ENCODE measurements at regions not wholly inside any gene's neighbourhood (a gene's known extent, or its start where the extent isn't known, plus 50 kb on each side); places are given as distances from the start of the nearest gene placed in this dataset.
"Not testable (repeated sequence)": the region's sequence is repeated elsewhere in the genome, so short reads cannot be mapped to it uniquely, and the experiment has no call there.

DNA sequence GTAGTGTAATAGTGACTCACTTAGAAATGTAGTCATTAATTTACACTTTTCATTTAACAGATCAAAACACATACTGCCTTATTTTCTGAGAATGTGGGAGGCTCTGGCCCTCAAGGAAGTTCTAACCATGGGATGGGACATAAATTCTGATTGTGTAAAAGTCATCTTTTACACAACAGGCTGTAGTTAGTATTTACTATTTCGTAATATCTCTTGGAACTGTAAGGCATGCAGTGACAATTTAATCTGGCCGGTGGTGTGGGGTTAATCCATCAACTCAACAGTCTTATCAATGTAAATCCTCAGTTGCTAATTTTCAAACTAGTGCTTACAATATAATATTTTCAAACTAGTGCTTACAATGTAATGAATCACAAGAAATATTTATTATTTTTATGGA lies 1599.2 kb downstream of the EFNB2 start:
- Histone ChIP-seq H3K27ac (ENCODE audit: low read depth, low read length) (no peak overlapping the region), H3K4me1 (ENCODE audit: control insufficient read depth in 5 of 5, insufficient read depth in 5 of 5, low read length in 5 of 5) (no peaks in the 10 kb centered on the region), H3K9me3 (ENCODE audit: control insufficient read depth in 5 of 5, low read length in 5 of 5) (no peaks in the 10 kb centered on the region), H3K36me3 (ENCODE audit: control insufficient read depth in 5 of 5, insufficient read depth in 5 of 5, low read length in 5 of 5) (no peaks in the 10 kb centered on the region), H3K9ac (ENCODE audit: low read length in 5 of 5) (no peak overlapping the region), H3K27me3 (ENCODE audit: control insufficient read depth in 5 of 5, insufficient read depth in 4 of 5, low read length in 5 of 5) (no peaks in the 10 kb centered on the region), H3K4me3 (ENCODE audit: low read depth in 1 of 5, low read length in 5 of 5) (no peak overlapping the region)

DNA sequence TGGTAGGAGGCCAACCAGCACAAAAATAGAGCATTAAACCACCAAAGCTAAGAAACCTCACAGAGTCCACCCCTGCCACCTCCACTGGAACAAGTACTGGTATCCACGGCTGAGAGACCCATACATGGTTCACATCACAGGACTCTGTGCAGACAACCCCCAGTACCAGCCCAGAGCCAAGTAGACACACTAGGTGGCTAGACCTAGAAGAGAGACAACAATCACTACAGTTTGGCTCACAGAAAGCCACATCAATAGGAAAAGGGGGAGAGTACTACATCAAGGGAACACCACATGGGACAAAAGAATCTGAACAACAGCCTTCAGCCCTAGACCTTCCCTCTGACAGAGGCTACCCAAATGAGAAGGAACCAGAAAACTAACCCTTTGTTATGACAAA lies 1614.9 kb downstream of the EFNB2 start:
- H3K27me3 ChIP-seq (ENCODE audit: control insufficient read depth in 5 of 5, insufficient read depth in 4 of 5, low read length in 5 of 5); H3K9me3 ChIP-seq (ENCODE audit: control insufficient read depth in 5 of 5, low read length in 5 of 5); H3K4me1 ChIP-seq (ENCODE audit: control insufficient read depth in 5 of 5, insufficient read depth in 5 of 5, low read length in 5 of 5); H3K9ac ChIP-seq (ENCODE audit: low read length in 5 of 5); H3K36me3 ChIP-seq (ENCODE audit: control insufficient read depth in 5 of 5, insufficient read depth in 5 of 5, low read length in 5 of 5); H3K4me3 ChIP-seq (ENCODE audit: low read depth in 1 of 5, low read length in 5 of 5); H3K27ac ChIP-seq (ENCODE audit: low read depth, low read length): not testable (repeated sequence)

DNA sequence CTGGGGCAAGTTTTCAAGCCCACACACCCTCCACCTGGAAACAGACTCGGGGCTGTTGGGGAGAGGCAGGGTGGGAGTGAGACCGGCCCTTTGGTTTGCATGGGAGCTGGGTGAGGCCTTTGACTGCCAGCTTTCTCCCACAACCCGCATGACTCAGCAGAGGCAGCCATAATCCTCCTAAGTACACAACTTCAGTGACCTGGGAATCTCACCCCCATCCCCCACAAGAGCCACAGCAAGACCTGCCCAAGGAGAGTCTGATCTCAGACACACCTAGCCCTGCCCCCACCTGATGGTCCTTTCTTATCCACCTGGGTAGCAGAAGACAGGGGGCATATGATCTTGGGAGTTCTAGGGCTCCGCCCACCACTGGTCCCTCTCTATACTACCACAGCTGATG lies 1615.4 kb downstream of the EFNB2 start:
- Histone ChIP-seq H3K4me1 (ENCODE audit: control insufficient read depth in 5 of 5, insufficient read depth in 5 of 5, low read length in 5 of 5) (no peaks in the 10 kb centered on the region), H3K27me3 (ENCODE audit: control insufficient read depth in 5 of 5, insufficient read depth in 4 of 5, low read length in 5 of 5) (no peaks in the 10 kb centered on the region), H3K9ac (ENCODE audit: low read length in 5 of 5) (no peak overlapping the region), H3K9me3 (ENCODE audit: control insufficient read depth in 5 of 5, low read length in 5 of 5) (peaks cover 0 to 3% (median 0%) of the 10 kb centered on the region in 5 donors), H3K27ac (ENCODE audit: low read depth, low read length) (no peak overlapping the region), H3K4me3 (ENCODE audit: low read depth in 1 of 5, low read length in 5 of 5) (no peak overlapping the region), H3K36me3 (ENCODE audit: control insufficient read depth in 5 of 5, insufficient read depth in 5 of 5, low read length in 5 of 5) (no peaks in the 10 kb centered on the region)

DNA sequence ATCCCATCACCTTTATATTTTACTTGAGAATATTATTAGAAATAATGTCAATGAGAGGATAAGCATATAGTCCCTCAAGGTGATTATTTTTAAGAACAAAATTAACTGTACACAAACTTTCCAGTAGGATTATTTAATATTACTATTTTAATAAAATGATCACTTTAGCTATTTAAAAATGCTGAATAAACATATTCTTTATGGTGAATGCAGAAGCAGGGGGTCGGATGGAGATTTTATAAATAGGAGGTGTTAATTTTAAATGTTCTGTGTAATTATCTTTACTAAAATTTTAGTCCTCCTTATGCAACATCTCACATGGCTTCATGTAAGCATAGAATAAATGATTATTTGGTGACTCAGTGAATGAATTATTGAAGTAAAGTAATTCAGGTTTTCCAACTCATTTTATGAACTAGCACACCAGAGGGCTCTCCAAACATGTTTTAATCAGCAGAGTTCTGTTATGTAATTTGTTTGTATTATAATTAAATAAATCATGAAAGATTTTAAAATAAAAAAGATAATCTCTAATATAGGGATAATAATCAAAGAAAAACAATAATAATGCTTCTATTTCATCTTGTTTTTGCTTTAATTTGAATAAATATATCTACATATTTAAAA lies 1635.2 kb downstream of the EFNB2 start:
- H3K4me3 ChIP-seq (ENCODE audit: low read depth in 1 of 5, low read length in 5 of 5) = no peak overlapping the region
- no peaks in the 10 kb centered on the region for H3K9me3 ChIP-seq (ENCODE audit: control insufficient read depth in 5 of 5, low read length in 5 of 5)
- no peak overlapping the region for H3K9ac ChIP-seq (ENCODE audit: low read length in 5 of 5)
- H3K27me3 ChIP-seq (ENCODE audit: control insufficient read depth in 5 of 5, insufficient read depth in 4 of 5, low read length in 5 of 5) = no peaks in the 10 kb centered on the region
- no peaks in the 10 kb centered on the region for H3K36me3 ChIP-seq (ENCODE audit: control insufficient read depth in 5 of 5, insufficient read depth in 5 of 5, low read length in 5 of 5)
- H3K27ac ChIP-seq (ENCODE audit: low read depth, low read length) = no peak overlapping the region
- H3K4me1 ChIP-seq (ENCODE audit: control insufficient read depth in 5 of 5, insufficient read depth in 5 of 5, low read length in 5 of 5) = no peaks in the 10 kb centered on the region

DNA sequence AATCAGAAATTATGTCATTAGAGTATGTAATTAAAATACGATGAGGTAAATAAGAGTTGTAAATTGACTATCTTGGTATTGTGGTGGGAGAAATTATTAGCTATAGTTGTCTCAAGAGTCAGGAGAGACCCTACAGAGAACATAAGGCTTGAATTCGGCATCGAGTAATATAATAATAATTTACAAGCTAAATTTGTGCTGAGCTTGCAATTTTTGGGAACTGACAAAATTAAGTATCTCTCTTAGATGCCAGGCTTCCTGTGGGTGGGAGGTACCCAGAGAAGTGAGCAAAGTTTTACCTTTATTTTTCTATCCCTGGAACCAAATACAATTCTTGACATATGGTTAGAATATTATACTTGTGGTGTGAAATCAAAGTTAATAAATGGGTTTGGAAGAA lies 1637.0 kb downstream of the EFNB2 start:
- Histone ChIP-seq H3K9ac (ENCODE audit: low read length in 5 of 5) (no peak overlapping the region), H3K27ac (ENCODE audit: low read depth, low read length) (no peak overlapping the region), H3K4me3 (ENCODE audit: low read depth in 1 of 5, low read length in 5 of 5) (no peak overlapping the region), H3K4me1 (ENCODE audit: control insufficient read depth in 5 of 5, insufficient read depth in 5 of 5, low read length in 5 of 5) (no peaks in the 10 kb centered on the region), H3K9me3 (ENCODE audit: control insufficient read depth in 5 of 5, low read length in 5 of 5) (no peaks in the 10 kb centered on the region), H3K36me3 (ENCODE audit: control insufficient read depth in 5 of 5, insufficient read depth in 5 of 5, low read length in 5 of 5) (no peaks in the 10 kb centered on the region), H3K27me3 (ENCODE audit: control insufficient read depth in 5 of 5, insufficient read depth in 4 of 5, low read length in 5 of 5) (no peaks in the 10 kb centered on the region)

DNA sequence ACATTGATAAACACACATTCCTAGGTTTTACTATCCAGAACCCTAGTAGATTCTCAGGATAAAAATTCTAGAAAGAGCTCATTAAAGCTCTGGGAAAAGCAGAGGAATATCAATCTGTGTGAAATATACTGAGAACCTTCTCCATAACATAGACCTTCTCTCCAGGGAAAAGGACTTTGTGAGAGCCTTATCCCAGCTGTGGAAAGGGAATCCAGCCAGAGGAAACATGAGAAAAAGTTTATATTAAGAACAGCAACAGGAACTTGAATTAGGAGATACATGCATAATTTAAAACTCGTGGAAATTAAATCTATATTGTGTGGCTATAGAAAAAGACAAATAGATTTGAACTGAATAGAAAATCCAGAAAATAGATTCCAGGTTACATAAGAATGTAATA lies 1639.9 kb downstream of the EFNB2 start:
- Histone ChIP-seq H3K27ac (ENCODE audit: low read depth, low read length) (no peak overlapping the region), H3K4me3 (ENCODE audit: low read depth in 1 of 5, low read length in 5 of 5) (no peak overlapping the region), H3K9me3 (ENCODE audit: control insufficient read depth in 5 of 5, low read length in 5 of 5) (no peaks in the 10 kb centered on the region), H3K9ac (ENCODE audit: low read length in 5 of 5) (no peak overlapping the region), H3K27me3 (ENCODE audit: control insufficient read depth in 5 of 5, insufficient read depth in 4 of 5, low read length in 5 of 5) (no peaks in the 10 kb centered on the region), H3K4me1 (ENCODE audit: control insufficient read depth in 5 of 5, insufficient read depth in 5 of 5, low read length in 5 of 5) (no peaks in the 10 kb centered on the region), H3K36me3 (ENCODE audit: control insufficient read depth in 5 of 5, insufficient read depth in 5 of 5, low read length in 5 of 5) (no peaks in the 10 kb centered on the region)

DNA sequence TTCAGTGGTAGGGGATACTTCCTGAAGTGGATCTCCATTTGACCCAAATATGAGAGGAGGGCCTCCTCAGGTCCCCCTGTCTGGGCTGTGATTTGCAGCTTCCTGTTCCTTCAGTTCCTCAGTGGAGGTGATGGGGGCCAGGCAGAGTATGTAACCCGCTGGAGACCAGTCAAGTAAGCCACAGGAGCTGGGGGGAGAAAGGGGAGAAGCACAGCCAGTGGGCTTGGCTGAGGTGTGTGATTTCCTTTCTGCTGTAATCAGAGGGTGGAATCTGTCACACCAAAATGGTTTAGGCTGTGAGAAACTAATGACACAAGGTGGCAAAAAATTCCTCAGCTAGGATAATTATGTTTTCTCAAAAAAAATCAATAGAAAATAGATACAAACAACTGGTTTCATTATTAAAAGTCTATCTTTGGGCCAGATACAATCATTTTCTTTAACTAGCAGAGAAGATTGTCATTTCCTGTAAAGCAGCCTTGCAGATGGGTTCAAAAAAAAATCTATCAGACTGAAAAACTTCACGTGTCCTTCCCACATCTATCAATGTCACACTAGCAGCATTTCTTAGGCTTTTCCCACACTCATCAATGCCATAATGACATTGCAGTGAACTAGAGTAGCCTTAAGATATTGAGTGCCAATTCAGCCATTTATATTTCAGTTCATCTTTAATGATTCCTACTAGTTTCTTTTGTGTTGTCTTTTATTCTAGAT lies 1660.3 kb downstream of the EFNB2 start:
- Histone ChIP-seq H3K27me3 (ENCODE audit: control insufficient read depth in 5 of 5, insufficient read depth in 4 of 5, low read length in 5 of 5) (no peaks in the 10 kb centered on the region), H3K4me1 (ENCODE audit: control insufficient read depth in 5 of 5, insufficient read depth in 5 of 5, low read length in 5 of 5) (no peaks in the 10 kb centered on the region), H3K27ac (ENCODE audit: low read depth, low read length) (no peak overlapping the region), H3K9ac (ENCODE audit: low read length in 5 of 5) (no peak overlapping the region), H3K4me3 (ENCODE audit: low read depth in 1 of 5, low read length in 5 of 5) (no peak overlapping the region), H3K9me3 (ENCODE audit: control insufficient read depth in 5 of 5, low read length in 5 of 5) (no peaks in the 10 kb centered on the region), H3K36me3 (ENCODE audit: control insufficient read depth in 5 of 5, insufficient read depth in 5 of 5, low read length in 5 of 5) (no peaks in the 10 kb centered on the region)

DNA sequence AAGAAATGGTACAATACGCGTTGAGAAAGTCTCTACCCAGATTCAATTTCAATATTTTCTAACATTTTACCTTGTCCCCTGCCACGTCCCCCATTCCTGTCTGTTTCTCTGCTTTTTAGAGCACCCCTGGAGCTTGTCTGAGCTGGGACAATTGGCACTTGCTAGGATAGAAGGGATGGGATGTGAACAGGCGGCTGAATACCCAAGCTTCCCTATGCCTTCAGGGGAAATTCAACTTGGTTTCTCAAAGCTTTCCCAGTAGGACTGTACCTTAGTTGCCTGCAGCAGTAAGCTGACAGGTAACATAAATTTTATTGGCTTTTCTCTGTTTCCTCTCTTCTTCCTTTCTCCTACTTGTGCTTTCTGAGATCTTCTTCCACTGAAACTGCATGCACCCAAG lies 1663.3 kb downstream of the EFNB2 start:
- H3K27me3 ChIP-seq (ENCODE audit: control insufficient read depth in 5 of 5, insufficient read depth in 4 of 5, low read length in 5 of 5) = no peaks in the 10 kb centered on the region
- no peaks in the 10 kb centered on the region for H3K4me1 ChIP-seq (ENCODE audit: control insufficient read depth in 5 of 5, insufficient read depth in 5 of 5, low read length in 5 of 5)
- no peaks in the 10 kb centered on the region for H3K36me3 ChIP-seq (ENCODE audit: control insufficient read depth in 5 of 5, insufficient read depth in 5 of 5, low read length in 5 of 5)

DNA sequence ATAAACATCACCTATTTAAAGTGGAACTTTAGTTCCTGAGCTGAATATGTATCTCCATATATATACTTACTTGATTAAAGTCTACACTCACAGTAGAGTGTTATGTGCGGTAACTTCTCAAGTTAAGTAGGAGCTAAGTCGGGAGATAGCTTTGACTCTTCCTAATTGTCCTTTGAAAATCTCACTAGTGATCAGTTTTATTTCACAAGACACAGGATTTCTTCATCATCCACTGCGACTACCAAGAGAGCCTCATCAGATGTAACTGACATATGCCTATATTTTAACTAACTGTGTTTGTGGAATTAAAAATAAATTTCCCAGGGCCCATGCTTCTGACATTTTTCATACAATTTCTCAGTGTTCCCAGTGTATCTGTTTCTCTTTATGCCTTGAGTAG lies 1664.0 kb downstream of the EFNB2 start:
- Histone ChIP-seq H3K4me1 (ENCODE audit: control insufficient read depth in 5 of 5, insufficient read depth in 5 of 5, low read length in 5 of 5) (no peaks in the 10 kb centered on the region), H3K4me3 (ENCODE audit: low read depth in 1 of 5, low read length in 5 of 5) (no peak overlapping the region), H3K27me3 (ENCODE audit: control insufficient read depth in 5 of 5, insufficient read depth in 4 of 5, low read length in 5 of 5) (no peaks in the 10 kb centered on the region), H3K36me3 (ENCODE audit: control insufficient read depth in 5 of 5, insufficient read depth in 5 of 5, low read length in 5 of 5) (no peaks in the 10 kb centered on the region), H3K27ac (ENCODE audit: low read depth, low read length) (no peak overlapping the region), H3K9me3 (ENCODE audit: control insufficient read depth in 5 of 5, low read length in 5 of 5) (peaks cover 0 to 5% (median 0%) of the 10 kb centered on the region in 5 donors), H3K9ac (ENCODE audit: low read length in 5 of 5) (no peak overlapping the region)

More for the DNA sequence above, 1663.3 kb downstream of the EFNB2 start:
- no peak overlapping the region for H3K27ac ChIP-seq (ENCODE audit: low read depth, low read length)
- peaks cover 0 to 5% (median 0%) of the 10 kb centered on the region in 5 donors for H3K9me3 ChIP-seq (ENCODE audit: control insufficient read depth in 5 of 5, low read length in 5 of 5)
- no peak overlapping the region for H3K4me3 ChIP-seq (ENCODE audit: low read depth in 1 of 5, low read length in 5 of 5)
- H3K9ac ChIP-seq (ENCODE audit: low read length in 5 of 5) = no peak overlapping the region

DNA sequence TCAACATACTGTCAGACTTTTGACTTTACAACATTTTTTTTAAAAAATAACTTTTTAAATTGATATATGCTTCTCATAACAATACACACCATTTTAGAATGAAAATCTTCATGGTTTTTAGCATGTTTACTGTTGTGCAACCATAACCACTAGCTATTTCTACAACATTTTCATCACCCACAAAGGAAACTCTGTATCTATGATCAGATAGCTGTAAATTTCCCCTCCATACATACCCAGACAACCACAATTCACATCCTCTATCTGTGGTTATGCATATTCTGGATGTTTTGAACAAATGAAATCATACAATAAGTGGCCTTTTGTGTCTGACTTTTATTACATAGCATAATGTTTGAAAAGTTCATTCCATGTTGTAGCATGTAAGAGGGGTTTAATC lies 1666.0 kb downstream of the EFNB2 start:
- no peak overlapping the region for H3K27ac ChIP-seq (ENCODE audit: low read depth, low read length)
- peaks cover 0 to 5% (median 0%) of the 10 kb centered on the region in 5 donors for H3K9me3 ChIP-seq (ENCODE audit: control insufficient read depth in 5 of 5, low read length in 5 of 5)
- H3K4me3 ChIP-seq (ENCODE audit: low read depth in 1 of 5, low read length in 5 of 5) = no peak overlapping the region

More for the DNA sequence above, 1666.0 kb downstream of the EFNB2 start:
- no peaks in the 10 kb centered on the region for H3K4me1 ChIP-seq (ENCODE audit: control insufficient read depth in 5 of 5, insufficient read depth in 5 of 5, low read length in 5 of 5)
- H3K27me3 ChIP-seq (ENCODE audit: control insufficient read depth in 5 of 5, insufficient read depth in 4 of 5, low read length in 5 of 5) = no peaks in the 10 kb centered on the region
- no peak overlapping the region for H3K9ac ChIP-seq (ENCODE audit: low read length in 5 of 5)
- H3K36me3 ChIP-seq (ENCODE audit: control insufficient read depth in 5 of 5, insufficient read depth in 5 of 5, low read length in 5 of 5) = no peaks in the 10 kb centered on the region

Data from subcutaneous abdominal adipose tissue (tissue), 5 donors.